ENCODE measurements at regions not wholly inside any gene's neighbourhood (a gene's known extent, or its start where the extent isn't known, plus 50 kb on each side); places are given as distances from the start of the nearest gene placed in this dataset.

DNA sequence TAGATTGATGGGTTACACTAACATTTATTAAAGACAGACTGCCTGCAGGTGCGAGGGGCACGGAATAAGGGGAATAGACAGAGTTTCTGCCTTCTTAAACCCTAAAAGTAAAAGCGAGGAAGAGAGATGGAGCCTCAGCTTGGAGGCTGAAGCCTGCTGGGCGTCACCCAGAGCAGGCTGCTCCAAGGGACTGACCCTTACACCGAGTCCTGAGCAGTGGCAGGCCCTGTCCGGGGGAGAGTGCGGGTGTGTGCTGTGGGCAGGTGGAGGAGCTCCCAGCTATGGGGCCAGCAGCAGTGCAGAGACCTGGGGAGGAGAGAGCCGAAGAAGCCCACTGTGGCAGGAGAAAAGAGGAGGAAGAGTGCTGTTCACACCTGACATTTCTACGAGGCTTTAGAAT is 86.4 kb downstream of the SOX1 start:
- Histone ChIP-seq H3K4me1 (peaks cover 12% of the 10 kb centered on the region; the same call in 1 of the 2 replicates), H3K4me3 (ENCODE audit: low read depth, low read length) (no peak overlapping the region), H3K36me3 (ENCODE audit: control insufficient read depth, insufficient read depth, low read length) (no peaks in the 10 kb centered on the region), H3K27me3 (replicated peaks; ENCODE audit: control insufficient read depth, insufficient read depth, low read length) (no peaks in the 10 kb centered on the region), H3K9me3 (peaks cover 10% of the 10 kb centered on the region)
- H3K9me3 Mint-ChIP-seq (ENCODE audit: unreplicated experiment): peaks cover 23% of the 10 kb centered on the region
- peaks cover 9% of the 10 kb centered on the region for H3K4me1 Mint-ChIP-seq (ENCODE audit: low read depth, unreplicated experiment)
- no peak for DNase-seq
- CTCF ChIA-PET: no interaction called here
- H3K4me3 Mint-ChIP-seq (ENCODE audit: unreplicated experiment): no peak overlapping the region
- no TSS peak for BruUV-seq (replicated peaks)
- intact Hi-C loops (cut with micrococcal nuclease; ENCODE audit: unreplicated experiment): no loop called here
- H3K36me3 Mint-ChIP-seq (ENCODE audit: insufficient read depth, unreplicated experiment): peaks cover 4% of the 10 kb centered on the region
- no peak for TF ChIP-seq CTCF (IDR thresholded peaks at IDR 0.05; ENCODE audit: insufficient read depth in 1 of 2, low read depth in 1 of 2, low read length in 1 of 2, severe bottlenecking in 1 of 2, unreplicated experiment in 1 of 2)
- POLR2A ChIA-PET: no interaction called here
- H3K27me3 Mint-ChIP-seq (ENCODE audit: insufficient read depth, unreplicated experiment): no peaks in the 10 kb centered on the region
- H3K27ac Mint-ChIP-seq (ENCODE audit: unreplicated experiment): no peak overlapping the region

GRCh38 chr13:112153846-112154245 is 86.9 kb downstream of the SOX1 start:
- peaks cover 4% of the 10 kb centered on the region for H3K36me3 Mint-ChIP-seq (ENCODE audit: insufficient read depth, unreplicated experiment)
- ChIA-PET CTCF (no interaction called here), POLR2A (no interaction called here)
- peaks cover 10% of the 10 kb centered on the region for H3K9me3 ChIP-seq
- no peak overlapping the region for H3K4me3 ChIP-seq (ENCODE audit: low read depth, low read length)
- intact Hi-C loops (cut with micrococcal nuclease; ENCODE audit: unreplicated experiment): no loop called here
- H3K4me1 ChIP-seq: peaks cover 12% of the 10 kb centered on the region; the same call in 1 of the 2 replicates
- DNase-seq: no peak
- H3K36me3 ChIP-seq (ENCODE audit: control insufficient read depth, insufficient read depth, low read length): no peaks in the 10 kb centered on the region
- H3K9me3 Mint-ChIP-seq (ENCODE audit: unreplicated experiment): peaks cover 24% of the 10 kb centered on the region
- no peaks in the 10 kb centered on the region for H3K27me3 ChIP-seq (replicated peaks; ENCODE audit: control insufficient read depth, insufficient read depth, low read length)
- peaks cover 9% of the 10 kb centered on the region for H3K4me1 Mint-ChIP-seq (ENCODE audit: low read depth, unreplicated experiment)
- TF ChIP-seq CTCF (IDR thresholded peaks at IDR 0.05; ENCODE audit: insufficient read depth in 1 of 2, low read depth in 1 of 2, low read length in 1 of 2, severe bottlenecking in 1 of 2, unreplicated experiment in 1 of 2): no peak
- H3K27ac Mint-ChIP-seq (ENCODE audit: unreplicated experiment): no peak overlapping the region
- BruUV-seq (replicated peaks): no TSS peak
- no peaks in the 10 kb centered on the region for H3K27me3 Mint-ChIP-seq (ENCODE audit: insufficient read depth, unreplicated experiment)
- H3K4me3 Mint-ChIP-seq (ENCODE audit: unreplicated experiment): no peak overlapping the region

GRCh38 chr13:112154301-112155060 is 87.5 kb downstream of the SOX1 start:
- Histone ChIP-seq H3K4me3 (ENCODE audit: low read depth, low read length) (no peak overlapping the region), H3K36me3 (ENCODE audit: control insufficient read depth, insufficient read depth, low read length) (no peaks in the 10 kb centered on the region), H3K9me3 (peaks cover 10% of the 10 kb centered on the region), H3K4me1 (peaks cover 15% of the 10 kb centered on the region), H3K27me3 (replicated peaks; ENCODE audit: control insufficient read depth, insufficient read depth, low read length) (no peaks in the 10 kb centered on the region)
- intact Hi-C loops (cut with micrococcal nuclease; ENCODE audit: unreplicated experiment): no loop called here
- Mint-ChIP-seq H3K9me3 (ENCODE audit: unreplicated experiment) (peaks cover 24% of the 10 kb centered on the region), H3K4me3 (ENCODE audit: unreplicated experiment) (no peak overlapping the region), H3K27me3 (ENCODE audit: insufficient read depth, unreplicated experiment) (no peaks in the 10 kb centered on the region), H3K27ac (ENCODE audit: unreplicated experiment) (no peak overlapping the region), H3K36me3 (ENCODE audit: insufficient read depth, unreplicated experiment) (peaks cover 4% of the 10 kb centered on the region), H3K4me1 (ENCODE audit: low read depth, unreplicated experiment) (peaks cover 9% of the 10 kb centered on the region)
- no TSS peak for BruUV-seq (replicated peaks)
- TF ChIP-seq CTCF (IDR thresholded peaks at IDR 0.05; ENCODE audit: insufficient read depth in 1 of 2, low read depth in 1 of 2, low read length in 1 of 2, severe bottlenecking in 1 of 2, unreplicated experiment in 1 of 2): no peak
- no peak for DNase-seq
- CTCF ChIA-PET: no interaction called here
- POLR2A ChIA-PET: no interaction called here
